B cell (primary cell): ENCODE measurements at regions not wholly inside any gene's neighbourhood (a gene's known extent, or its start where the extent isn't known, plus 50 kb on each side); places are given as distances from the start of the nearest gene placed in this dataset.

Experiments
- ATAC-seq: fragments of 200-7000 bp; cut with Tn5 transposase; one replicate; pipeline ENCODE4 v1.10.0; 2021; ENCODE audit warnings: low read depth, mild to moderate bottlenecking, moderate number of reproducible peaks, moderate library complexity
- CTCF ChIA-PET: fragments of 350-600 bp; sonication (Branson Sonifier 250); formaldehyde crosslinking; loops from one replicate; lab custom pipeline; 2021; ENCODE audit warnings: antibody characterized with exemption, inconsistent platforms; lab: Charles Lee
- POLR2A ChIA-PET: fragments of 350-600 bp; sonication (Branson Sonifier 250); formaldehyde crosslinking; loops from one replicate; lab custom pipeline; 2021; ENCODE audit warnings: antibody characterized with exemption; lab: Charles Lee
- DNase-seq: peaks from one replicate; pipeline ENCODE4 v3.0.0; 2013
- H2AFZ ChIP-seq: 2 replicates; pipeline ENCODE4 v1.6.1; 2012; ENCODE audit warnings: mild to moderate bottlenecking, low read depth, low read length; ENCODE audit not compliant: insufficient read depth, poor library complexity, severe bottlenecking
- H3K27ac ChIP-seq, 2 donors: 1 replicate in 1 of 2; 2 replicates in 1 of 2; pipeline ENCODE4 v1.5.1; 2012 to 2013; ENCODE audit warnings: low read length in 2 of 2, mild to moderate bottlenecking in 2 of 2, moderate library complexity in 1 of 2
- H3K27me3 ChIP-seq, 4 experiments: fragments of 200-600 bp in 1 of 4; sonication (generic) in 1 of 4; replicated peaks in 1 of 4; 1 replicate in 2 of 4; 2 replicates in 2 of 4; pipeline versions ENCODE4 v1.6.1 to v1.7.0; 2013 to 2016; ENCODE audit warnings: low read length in 3 of 4, mild to moderate bottlenecking in 2 of 4, mixed read lengths in 1 of 4, moderate library complexity in 1 of 4; ENCODE audit not compliant: insufficient read depth in 4 of 4, control insufficient read depth in 3 of 4; ENCODE audit errors: control extremely low read depth in 1 of 4
- H3K36me3 ChIP-seq, 2 experiments: replicated peaks in 1 of 2; 1 replicate in 1 of 2; 2 replicates in 1 of 2; pipeline versions ENCODE4 v1.6.1 to v1.7.1; 2013; ENCODE audit warnings: low read length in 1 of 2; ENCODE audit not compliant: insufficient read depth in 2 of 2, control insufficient read depth in 1 of 2; ENCODE audit errors: control extremely low read depth in 1 of 2, extremely low read depth in 1 of 2
- H3K4me1 ChIP-seq, 2 donors: fragments of 200-600 bp in 1 of 2; sonication (generic) in 1 of 2; 1 replicate in 1 of 2; 2 replicates in 1 of 2; pipeline versions ENCODE4 v1.5.1 to v1.6.1; 2013 to 2017; ENCODE audit warnings: low read length in 2 of 2; ENCODE audit not compliant: control insufficient read depth in 2 of 2, insufficient read depth in 2 of 2
- H3K4me2 ChIP-seq: replicated peaks from 2 replicates; pipeline ENCODE3; 2012; ENCODE audit warnings: mild to moderate bottlenecking, low read depth, low read length; ENCODE audit not compliant: poor library complexity, severe bottlenecking
- H3K4me3 ChIP-seq, 5 experiments: fragments of 200-600 bp in 1 of 5; sonication (generic) in 1 of 5; 1 replicate in 3 of 5; 2 replicates in 2 of 5; pipeline versions ENCODE4 v1.5.1 to v1.7.0; 2011 to 2016; ENCODE audit warnings: low read length in 4 of 5, mild to moderate bottlenecking in 4 of 5, low read depth in 2 of 5, control low read depth in 1 of 5, moderate library complexity in 1 of 5; ENCODE audit not compliant: insufficient read depth in 1 of 5; ENCODE audit errors: control extremely low read depth in 1 of 5, extremely low read depth in 1 of 5
- H3K79me2 ChIP-seq: fragments of 200-600 bp; sonication (generic); one replicate; pipeline ENCODE4 v1.6.0; 2016; ENCODE audit warnings: low read length; ENCODE audit not compliant: control insufficient read depth, insufficient read depth
- H3K9ac ChIP-seq: fragments of 200-600 bp; sonication (generic); 2 replicates; pipeline ENCODE4 v1.6.1; 2017; ENCODE audit warnings: mild to moderate bottlenecking, low read length, moderate library complexity
- H3K9me3 ChIP-seq, 3 donors: one replicate each; pipeline versions ENCODE4 v1.6.1 to v1.7.1; 2013; ENCODE audit warnings: low read length in 2 of 3; ENCODE audit not compliant: control insufficient read depth in 2 of 3, insufficient read depth in 1 of 3; ENCODE audit errors: control extremely low read depth in 1 of 3
- H4K20me1 ChIP-seq: 2 replicates; pipeline ENCODE4 v1.6.0; 2012; ENCODE audit warnings: mild to moderate bottlenecking, low read length; ENCODE audit not compliant: insufficient read depth, control insufficient read depth, poor library complexity, severe bottlenecking
- H3K27ac Mint-ChIP-seq: one replicate; pipeline ENCODE4 v1.8.0; 2021; ENCODE audit warnings: mixed read lengths
- H3K27me3 Mint-ChIP-seq: one replicate; pipeline ENCODE4 v1.8.0; 2021; ENCODE audit warnings: mixed read lengths
- H3K4me1 Mint-ChIP-seq: one replicate; pipeline ENCODE4 v1.8.0; 2021; ENCODE audit warnings: mixed read lengths
- H3K4me3 Mint-ChIP-seq: one replicate; pipeline ENCODE4 v1.8.0; 2021; ENCODE audit warnings: mixed read lengths
- H3K9me3 Mint-ChIP-seq: one replicate; pipeline ENCODE4 v1.8.0; 2022; ENCODE audit warnings: mixed read lengths; ENCODE audit not compliant: insufficient read depth
- CTCF ChIP-seq: fragments of 200-600 bp; IDR thresholded peaks from one replicate; pipeline ENCODE4 v1.8.0; 2022; ENCODE audit warnings: antibody characterized with exemption, mild to moderate bottlenecking
- EZH2 ChIP-seq: IDR thresholded peaks from 2 replicates; pipeline ENCODE4 v1.6.1; 2012; ENCODE audit warnings: borderline replicate concordance, low read depth, mild to moderate bottlenecking, moderate library complexity, low read length; ENCODE audit not compliant: insufficient read depth, poor library complexity, severe bottlenecking
- WGBS: methylation state at CpG from one replicate; pipeline ENCODE4 v1.1.5; 2013; ENCODE audit warnings: missing lambda C conversion rate; ENCODE audit not compliant: insufficient coverage; 5-methylcytosine and 5-hydroxymethylcytosine counted together
- intact Hi-C: fragments of 100-400 bp; cut with micrococcal nuclease; formaldehyde crosslinking; loops from one replicate; pipeline ENCODE4 v1.10.0; 2022

GRCh38 chr5:127228540-127229184 lies 61.9 kb upstream of the MEGF10 start:
- no peak for ATAC-seq
- Histone ChIP-seq H2AFZ (peak overlapping the region; percentile 86), H3K4me3 (peak overlapping the region; percentile 34 to 79 (median 68)), H3K4me1 (peaks cover 8 to 15% of the 10 kb centered on the region in 2 donors), H3K27ac (peak overlapping the region in 1 of 2 donors; percentile 67), H3K9ac (peak overlapping the region; percentile 87), H3K79me2 (no peaks in the 10 kb centered on the region), H3K4me2 (peak overlapping the region; percentile 82), H3K27me3 (no peaks in the 10 kb centered on the region), H3K36me3 (no peaks in the 10 kb centered on the region), H4K20me1 (no peaks in the 10 kb centered on the region), H3K9me3 (no peaks in the 10 kb centered on the region)
- DNase-seq, result no peak
- intact Hi-C loops, result loop anchor here (1.0 to 2.0 kb wide), 3 partner anchors 156 to 383 kb away; partner anchors contain the start of genes C5orf63 and MARCHF3
- peak overlapping the region; percentile 89 for H3K27ac Mint-ChIP-seq
- no peak for TF ChIP-seq CTCF
- no peak for TF ChIP-seq EZH2
- no peaks in the 10 kb centered on the region for H3K9me3 Mint-ChIP-seq
- H3K27me3 Mint-ChIP-seq, result no peaks in the 10 kb centered on the region
- ChIA-PET CTCF (interaction anchor here (1.0 to 1.3 kb wide), 3 partner anchors 86 to 451 kb away, joined by 3 read pairs; partner anchors contain the start of gene LMNB1), POLR2A (interaction anchor here (0.6 to 1.6 kb wide), 2 partner anchors 18 to 198 kb away, joined by 3 to 9 read pairs; partner anchors contain the start of gene MARCHF3)
- H3K4me1 Mint-ChIP-seq, result peaks cover 21% of the 10 kb centered on the region
- peak overlapping the region; percentile 87 for H3K4me3 Mint-ChIP-seq
- 75% methylated on average over 15 of the region's 18 CpGs for whole genome bisulfite sequencing
